ENCODE measurements at regions not wholly inside any gene's neighbourhood (a gene's known extent, or its start where the extent isn't known, plus 50 kb on each side); places are given as distances from the start of the nearest gene placed in this dataset.

DNA sequence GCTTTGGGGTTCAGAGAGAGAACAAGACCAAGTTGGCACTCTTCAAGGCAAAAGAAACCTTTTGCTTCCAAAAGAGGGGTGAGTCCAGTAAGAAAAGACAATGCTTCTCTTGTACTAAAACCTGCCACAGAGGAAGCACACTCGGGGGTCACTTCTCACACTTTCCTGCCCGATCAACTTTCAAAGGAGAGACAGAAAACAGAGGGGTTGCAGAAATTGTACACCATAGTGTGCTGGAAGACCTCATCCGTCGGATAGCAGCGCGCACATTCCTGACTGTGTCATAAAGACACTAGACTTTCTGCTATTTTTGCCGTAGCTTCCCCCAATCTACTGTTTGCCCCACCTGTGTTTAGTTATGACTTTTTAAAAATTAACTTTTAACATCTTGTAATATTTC, 66.9 kb downstream of the OR2K2 start:
- Mint-ChIP-seq H3K4me1 (peaks cover 18% of the 10 kb centered on the region), H3K27me3 (ENCODE audit: low read depth) (no peaks in the 10 kb centered on the region), H3K4me3 (no peak overlapping the region), H3K27ac (peak overlapping the region in 1 of 3 experiments; percentile 50), H3K9me3 (peaks cover 20% of the 10 kb centered on the region), H3K36me3 (ENCODE audit: low read depth) (no peaks in the 10 kb centered on the region)
- TF ChIP-seq, protein P1, sequence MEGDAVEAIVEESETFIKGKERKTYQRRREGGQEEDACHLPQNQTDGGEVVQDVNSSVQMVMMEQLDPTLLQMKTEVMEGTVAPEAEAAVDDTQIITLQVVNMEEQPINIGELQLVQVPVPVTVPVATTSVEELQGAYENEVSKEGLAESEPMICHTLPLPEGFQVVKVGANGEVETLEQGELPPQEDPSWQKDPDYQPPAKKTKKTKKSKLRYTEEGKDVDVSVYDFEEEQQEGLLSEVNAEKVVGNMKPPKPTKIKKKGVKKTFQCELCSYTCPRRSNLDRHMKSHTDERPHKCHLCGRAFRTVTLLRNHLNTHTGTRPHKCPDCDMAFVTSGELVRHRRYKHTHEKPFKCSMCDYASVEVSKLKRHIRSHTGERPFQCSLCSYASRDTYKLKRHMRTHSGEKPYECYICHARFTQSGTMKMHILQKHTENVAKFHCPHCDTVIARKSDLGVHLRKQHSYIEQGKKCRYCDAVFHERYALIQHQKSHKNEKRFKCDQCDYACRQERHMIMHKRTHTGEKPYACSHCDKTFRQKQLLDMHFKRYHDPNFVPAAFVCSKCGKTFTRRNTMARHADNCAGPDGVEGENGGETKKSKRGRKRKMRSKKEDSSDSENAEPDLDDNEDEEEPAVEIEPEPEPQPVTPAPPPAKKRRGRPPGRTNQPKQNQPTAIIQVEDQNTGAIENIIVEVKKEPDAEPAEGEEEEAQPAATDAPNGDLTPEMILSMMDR (IDR thresholded peaks at IDR 0.05; ENCODE audit: unreplicated experiment in 3 of 3) = no peak

- TF ChIP-seq, protein P1 (IDR thresholded peaks at IDR 0.05; ENCODE audit: unreplicated experiment in 3 of 3) = no peak
- H3K4me1 Mint-ChIP-seq = peaks cover 14% of the 10 kb centered on the region
- no peak overlapping the region for H3K27ac Mint-ChIP-seq
Measured at GRCh38 chr9:111258875-111259271, 71.2 kb downstream of the OR2K2 start.

DNA sequence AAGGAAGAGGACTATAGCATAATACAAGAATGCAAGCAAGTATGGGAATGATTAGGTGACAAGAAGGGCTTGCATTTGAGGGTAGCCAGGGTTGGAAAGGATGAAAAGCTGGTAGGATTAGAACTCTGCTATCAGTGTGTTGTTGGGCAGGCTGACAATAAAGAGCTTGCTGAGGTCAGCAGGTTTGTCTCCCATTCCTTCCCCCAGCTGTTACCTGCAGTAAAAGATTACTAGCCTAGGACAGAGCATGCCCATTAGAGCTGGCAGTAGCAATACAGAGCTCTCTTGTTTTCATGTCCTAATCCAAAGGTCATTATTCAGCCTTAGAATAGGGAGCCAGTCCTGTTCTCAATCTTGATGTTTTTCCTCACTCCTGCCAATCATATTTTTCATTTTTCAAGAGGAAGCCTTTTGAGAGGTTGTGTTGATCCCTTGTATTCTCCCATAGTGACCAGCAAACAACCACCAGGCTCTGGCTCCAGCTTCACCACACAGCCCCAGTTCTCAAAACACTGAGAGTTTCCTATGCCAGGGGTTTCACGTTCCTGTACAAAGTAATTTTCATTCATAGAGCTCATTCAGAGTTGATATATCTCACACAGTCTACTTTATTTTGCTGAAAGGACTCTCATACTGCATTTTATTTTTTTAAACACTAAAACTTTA, 71.7 kb downstream of the OR2K2 start:
- TF ChIP-seq, protein P1 (IDR thresholded peaks at IDR 0.05; ENCODE audit: unreplicated experiment in 3 of 3) = no peak
- H3K9me3 Mint-ChIP-seq = peaks cover under 1% of the 10 kb centered on the region
- H3K36me3 Mint-ChIP-seq (ENCODE audit: low read depth) = no peaks in the 10 kb centered on the region
- no peaks in the 10 kb centered on the region for H3K27me3 Mint-ChIP-seq (ENCODE audit: low read depth)
- H3K4me3 Mint-ChIP-seq = no peak overlapping the region
- no peak overlapping the region for H3K27ac Mint-ChIP-seq
- H3K4me1 Mint-ChIP-seq = peaks cover 13% of the 10 kb centered on the region

More at GRCh38 chr9:111258875-111259271, 71.2 kb downstream of the OR2K2 start:
- Mint-ChIP-seq H3K9me3 (no peaks in the 10 kb centered on the region), H3K27me3 (ENCODE audit: low read depth) (no peaks in the 10 kb centered on the region), H3K36me3 (ENCODE audit: low read depth) (no peaks in the 10 kb centered on the region), H3K4me3 (no peak overlapping the region)

DNA sequence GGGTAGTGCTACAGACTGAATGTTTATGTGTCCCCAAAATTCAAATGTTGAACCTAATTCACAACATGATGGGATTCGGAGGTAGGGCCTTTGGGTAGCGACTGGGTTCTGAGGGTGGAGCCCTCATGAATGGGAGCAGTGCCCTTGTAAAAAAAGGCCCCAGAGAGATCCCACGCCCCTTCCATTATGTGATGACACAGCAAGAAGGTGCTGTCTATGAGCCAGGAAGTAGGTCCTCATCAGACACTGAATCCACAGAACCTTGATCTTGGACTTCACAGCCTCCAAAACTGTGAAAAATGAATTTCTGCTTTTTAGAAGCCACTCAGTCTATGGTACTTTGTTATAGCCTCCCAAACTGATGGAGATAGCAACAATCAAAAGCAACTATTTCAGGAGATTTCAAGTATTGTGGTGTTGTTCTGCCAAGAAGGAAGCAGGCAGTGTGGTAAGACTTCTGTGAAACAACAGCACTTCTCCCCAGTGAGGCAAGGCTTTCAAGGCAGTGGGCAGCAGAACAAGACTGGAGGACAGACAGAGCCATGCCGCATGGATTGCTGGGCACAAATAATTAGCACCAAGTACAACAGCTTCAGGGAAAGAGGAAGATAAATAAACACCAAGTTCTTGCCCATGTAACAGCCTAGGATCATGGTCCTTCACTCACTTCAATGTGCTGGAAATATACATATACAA, 76.1 kb downstream of the OR2K2 start:
- TF ChIP-seq, protein P1 (IDR thresholded peaks at IDR 0.05; ENCODE audit: unreplicated experiment in 3 of 3) = no peak
- Mint-ChIP-seq H3K27ac (no peak overlapping the region), H3K4me1 (peaks cover 8% of the 10 kb centered on the region), H3K4me3 (no peak overlapping the region), H3K27me3 (ENCODE audit: low read depth) (no peaks in the 10 kb centered on the region), H3K9me3 (peaks cover 3% of the 10 kb centered on the region), H3K36me3 (ENCODE audit: low read depth) (no peaks in the 10 kb centered on the region)

- Mint-ChIP-seq H3K27me3 (ENCODE audit: low read depth) (no peaks in the 10 kb centered on the region), H3K27ac (no peak overlapping the region), H3K36me3 (ENCODE audit: low read depth) (no peaks in the 10 kb centered on the region), H3K9me3 (peaks cover 3% of the 10 kb centered on the region), H3K4me1 (peaks cover 8% of the 10 kb centered on the region), H3K4me3 (no peak overlapping the region)
- TF ChIP-seq, protein P1 (IDR thresholded peaks at IDR 0.05; ENCODE audit: unreplicated experiment in 3 of 3) = no peak
Measured at GRCh38 chr9:111250875-111251842, 78.9 kb downstream of the OR2K2 start.
